K562 (cell line): ENCODE measurements at regions not wholly inside any gene's neighbourhood (a gene's known extent, or its start where the extent isn't known, plus 50 kb on each side); places are given as distances from the start of the nearest gene placed in this dataset.

Experiments
- CBX5 ChIP-seq: IDR thresholded peaks from 2 replicates; pipeline ENCODE4 v1.6.1; 2014; ENCODE audit warnings: low read depth, borderline replicate concordance
- CTCF ChIP-seq, 3 experiments: IDR thresholded peaks in 2 of 3; conservative IDR thresholded peaks in 1 of 3; 2 replicates each; pipeline ENCODE4 v1.5.1; 2011 to 2012; ENCODE audit warnings: low read length in 3 of 3, mild to moderate bottlenecking in 3 of 3, control low read depth in 2 of 3, improper control_type of control experiment in 1 of 3, inconsistent platforms in 1 of 3, low read depth in 1 of 3, mixed read lengths in 1 of 3, moderate library complexity in 1 of 3; ENCODE audit not compliant: insufficient read depth in 2 of 3
- ETS1 ChIP-seq: conservative IDR thresholded peaks from 2 replicates; pipeline ENCODE4 v1.6.1; 2011; ENCODE audit warnings: low read depth, mild to moderate bottlenecking, low read length; ENCODE audit not compliant: control insufficient read depth
- FOSL1 ChIP-seq: fragments of 200-800 bp; sonication (Bioruptor generic); conservative IDR thresholded peaks from 2 replicates; pipeline ENCODE4 v1.6.1; 2016; ENCODE audit warnings: missing genetic modification characterization, missing compliant biosample characterization
- POLR2A ChIP-seq: fragments of 450-650 bp; conservative IDR thresholded peaks from 2 replicates; pipeline ENCODE4 v1.6.1; 2016
- POLR2AphosphoS5 ChIP-seq: IDR thresholded peaks from 2 replicates; pipeline ENCODE4 v1.6.1; 2011; ENCODE audit warnings: mild to moderate bottlenecking, low read depth, low read length, moderate library complexity; ENCODE audit not compliant: control insufficient read depth, insufficient read depth
- RAD51 ChIP-seq: fragments of 450-650 bp; IDR thresholded peaks from 2 replicates; pipeline ENCODE4 v1.7.1; 2016; ENCODE audit warnings: low read depth, mild to moderate bottlenecking, borderline replicate concordance
- RHOXF2B ChIP-seq: fragments of 250-450 bp; sonication (Bioruptor Pico); conservative IDR thresholded peaks from 2 replicates; pipeline ENCODE4 v1.5.1; 2021
- ZFP91 ChIP-seq: sonication (generic); formaldehyde crosslinking; IDR thresholded peaks from 2 replicates; pipeline ENCODE4 v1.8.0; 2022; ENCODE audit warnings: mild to moderate bottlenecking, missing genetic modification reagents
- ZNF23 ChIP-seq: fragments of 250-450 bp; sonication (Bioruptor Pico); IDR thresholded peaks from 2 replicates; pipeline ENCODE4 v1.4.0; 2020; ENCODE audit warnings: mild to moderate bottlenecking
- ZNF512 ChIP-seq: IDR thresholded peaks from 2 replicates; pipeline ENCODE4 v1.6.1; 2016; ENCODE audit warnings: missing genetic modification characterization, missing compliant biosample characterization

GRCh38 chrX:26954029-26954428 is 509.1 kb downstream of the PPP4R3C start:
- TF ChIP-seq CTCF (IDR thresholded peaks at IDR 0.05 in 2 of 3, conservative IDR thresholded peaks at IDR 0.05 in 1 of 3; ENCODE audit: insufficient read depth in 2 of 3, low read depth in 1 of 3, low read length in 3 of 3) (no peak), RAD51 (no peak), ETS1 (no peak), FOSL1 (tag) (no peak), ZNF512 (no peak), RHOXF2B (CRISPR knock-in tag) (no peak), ZFP91 (CRISPR knock-in tag) (no peak), POLR2A (no peak), POLR2AphosphoS5 (no peak), CBX5 (no peak), ZNF23 (no peak)
